ENCODE measurements at regions not wholly inside any gene's neighbourhood (a gene's known extent, or its start where the extent isn't known, plus 50 kb on each side); places are given as distances from the start of the nearest gene placed in this dataset.

GRCh38 chr11:87555101-87555500 is 517.4 kb downstream of the TMEM135 start:
- H3K4me3 Mint-ChIP-seq = no peak overlapping the region
- no peaks in the 10 kb centered on the region for H3K4me1 Mint-ChIP-seq (ENCODE audit: unreplicated experiment)
- H3K9me3 Mint-ChIP-seq = peaks cover 4% of the 10 kb centered on the region
- H3K27ac Mint-ChIP-seq = no peak overlapping the region
- DNase-seq (ENCODE audit: extremely low spot score, unreplicated experiment) = no peak
- H3K36me3 Mint-ChIP-seq = peaks cover 3% of the 10 kb centered on the region
- TF ChIP-seq CTCF (conservative IDR thresholded peaks at IDR 0.05) = no peak
- H3K27me3 Mint-ChIP-seq = no peaks in the 10 kb centered on the region

GRCh38 chr11:87548797-87549196 is 511.1 kb downstream of the TMEM135 start:
- no peak for DNase-seq (ENCODE audit: extremely low spot score, unreplicated experiment)
- Mint-ChIP-seq H3K27ac (no peak overlapping the region), H3K27me3 (no peaks in the 10 kb centered on the region), H3K36me3 (no peaks in the 10 kb centered on the region), H3K9me3 (peaks cover 13% of the 10 kb centered on the region), H3K4me1 (ENCODE audit: unreplicated experiment) (no peaks in the 10 kb centered on the region), H3K4me3 (no peak overlapping the region)
- TF ChIP-seq CTCF (conservative IDR thresholded peaks at IDR 0.05) = no peak

- H3K27me3 Mint-ChIP-seq = no peaks in the 10 kb centered on the region
- H3K4me3 Mint-ChIP-seq = no peak overlapping the region
- H3K9me3 Mint-ChIP-seq = peaks cover 17% of the 10 kb centered on the region
- DNase-seq (ENCODE audit: extremely low spot score, unreplicated experiment) = no peak
- no peaks in the 10 kb centered on the region for H3K36me3 Mint-ChIP-seq
- no peak for TF ChIP-seq CTCF (conservative IDR thresholded peaks at IDR 0.05)
- H3K27ac Mint-ChIP-seq = no peak overlapping the region
- no peaks in the 10 kb centered on the region for H3K4me1 Mint-ChIP-seq (ENCODE audit: unreplicated experiment)
These were observed 508.1 kb downstream of the TMEM135 start for GRCh38 chr11:87545858-87546257.

GRCh38 chr11:87539596-87539995 is 501.9 kb downstream of the TMEM135 start:
- Mint-ChIP-seq H3K36me3 (no peaks in the 10 kb centered on the region), H3K27me3 (no peaks in the 10 kb centered on the region), H3K9me3 (peaks cover 6% of the 10 kb centered on the region), H3K4me3 (no peak overlapping the region), H3K27ac (no peak overlapping the region), H3K4me1 (ENCODE audit: unreplicated experiment) (no peaks in the 10 kb centered on the region)
- TF ChIP-seq CTCF (conservative IDR thresholded peaks at IDR 0.05) = no peak
- no peak for DNase-seq (ENCODE audit: extremely low spot score, unreplicated experiment)

- no peak overlapping the region for H3K4me3 Mint-ChIP-seq
These were observed 498.8 kb downstream of the TMEM135 start for GRCh38 chr11:87536565-87536964.

More at GRCh38 chr11:87536565-87536964, 498.8 kb downstream of the TMEM135 start:
- H3K27ac Mint-ChIP-seq = no peak overlapping the region
- peaks cover 4% of the 10 kb centered on the region for H3K4me1 Mint-ChIP-seq (ENCODE audit: unreplicated experiment)
- no peak for TF ChIP-seq CTCF (conservative IDR thresholded peaks at IDR 0.05)
- no peaks in the 10 kb centered on the region for H3K36me3 Mint-ChIP-seq
- DNase-seq (ENCODE audit: extremely low spot score, unreplicated experiment) = no peak
- H3K27me3 Mint-ChIP-seq = no peaks in the 10 kb centered on the region
- no peaks in the 10 kb centered on the region for H3K9me3 Mint-ChIP-seq
